ENCODE measurements at regions not wholly inside any gene's neighbourhood (a gene's known extent, or its start where the extent isn't known, plus 50 kb on each side); places are given as distances from the start of the nearest gene placed in this dataset.

DNA sequence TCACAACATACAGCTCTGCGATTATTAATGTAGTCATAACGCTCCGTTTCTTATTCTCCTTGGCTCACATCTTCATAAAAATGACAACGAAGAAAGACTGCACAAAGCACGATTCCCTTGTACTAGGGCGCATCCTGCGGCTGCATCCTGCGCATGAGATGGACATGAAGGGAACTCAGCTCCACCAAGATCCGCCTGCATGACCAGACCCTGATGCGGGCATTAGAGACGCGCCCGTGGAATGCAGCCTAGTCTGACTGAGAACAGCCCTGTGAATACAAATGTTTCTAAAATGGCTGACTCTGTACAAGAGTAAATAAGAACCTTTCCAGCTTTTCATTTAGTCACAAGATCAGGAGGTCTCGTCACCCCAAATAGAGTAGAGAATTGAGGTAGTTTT is 422.2 kb downstream of the NOVA1 start:
- TF ChIP-seq CTCF (conservative IDR thresholded peaks at IDR 0.05; ENCODE audit: low read depth, low read length) (no peak), USF2 (IDR thresholded peaks at IDR 0.05; ENCODE audit: low read depth, low read length) (no peak), POLR2A (IDR thresholded peaks at IDR 0.05; ENCODE audit: low read depth, low read length) (no peak), MAFK (IDR thresholded peaks at IDR 0.05; ENCODE audit: low read depth, low read length) (no peak), RCOR1 (IDR thresholded peaks at IDR 0.05; ENCODE audit: insufficient replicate concordance, low read length) (no peak), RAD21 (IDR thresholded peaks at IDR 0.05; ENCODE audit: low read length) (no peak), CEBPB (IDR thresholded peaks at IDR 0.05; ENCODE audit: low read depth, low read length) (no peak)
- TF ChIP-seq, protein P1, sequence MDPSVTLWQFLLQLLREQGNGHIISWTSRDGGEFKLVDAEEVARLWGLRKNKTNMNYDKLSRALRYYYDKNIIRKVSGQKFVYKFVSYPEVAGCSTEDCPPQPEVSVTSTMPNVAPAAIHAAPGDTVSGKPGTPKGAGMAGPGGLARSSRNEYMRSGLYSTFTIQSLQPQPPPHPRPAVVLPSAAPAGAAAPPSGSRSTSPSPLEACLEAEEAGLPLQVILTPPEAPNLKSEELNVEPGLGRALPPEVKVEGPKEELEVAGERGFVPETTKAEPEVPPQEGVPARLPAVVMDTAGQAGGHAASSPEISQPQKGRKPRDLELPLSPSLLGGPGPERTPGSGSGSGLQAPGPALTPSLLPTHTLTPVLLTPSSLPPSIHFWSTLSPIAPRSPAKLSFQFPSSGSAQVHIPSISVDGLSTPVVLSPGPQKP (IDR thresholded peaks at IDR 0.05; ENCODE audit: borderline replicate concordance, low read depth, low read length) = no peak
